ENCODE measurements at regions not wholly inside any gene's neighbourhood (a gene's known extent, or its start where the extent isn't known, plus 50 kb on each side); places are given as distances from the start of the nearest gene placed in this dataset.

DNA sequence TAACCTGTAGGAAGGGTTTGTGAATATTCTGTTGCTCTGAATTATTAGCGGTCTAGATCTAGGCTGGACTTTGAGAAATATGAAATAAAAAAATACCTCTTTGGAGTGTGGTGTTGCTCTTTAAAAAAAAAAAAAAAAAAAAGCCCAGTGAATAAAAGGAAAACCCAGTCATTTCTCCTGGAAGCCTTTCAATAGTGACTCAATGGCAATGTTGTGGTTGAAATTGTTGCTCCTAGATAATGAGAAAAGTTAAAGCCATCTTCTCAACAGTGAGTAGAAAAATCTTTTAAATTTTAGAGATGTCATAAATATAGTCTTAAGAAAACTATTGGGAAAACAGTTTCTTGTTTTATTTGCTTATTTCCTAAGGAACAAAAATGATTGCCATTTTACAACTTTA, 135.3 kb downstream of the RFC3 start:
- TF ChIP-seq, protein P1, sequence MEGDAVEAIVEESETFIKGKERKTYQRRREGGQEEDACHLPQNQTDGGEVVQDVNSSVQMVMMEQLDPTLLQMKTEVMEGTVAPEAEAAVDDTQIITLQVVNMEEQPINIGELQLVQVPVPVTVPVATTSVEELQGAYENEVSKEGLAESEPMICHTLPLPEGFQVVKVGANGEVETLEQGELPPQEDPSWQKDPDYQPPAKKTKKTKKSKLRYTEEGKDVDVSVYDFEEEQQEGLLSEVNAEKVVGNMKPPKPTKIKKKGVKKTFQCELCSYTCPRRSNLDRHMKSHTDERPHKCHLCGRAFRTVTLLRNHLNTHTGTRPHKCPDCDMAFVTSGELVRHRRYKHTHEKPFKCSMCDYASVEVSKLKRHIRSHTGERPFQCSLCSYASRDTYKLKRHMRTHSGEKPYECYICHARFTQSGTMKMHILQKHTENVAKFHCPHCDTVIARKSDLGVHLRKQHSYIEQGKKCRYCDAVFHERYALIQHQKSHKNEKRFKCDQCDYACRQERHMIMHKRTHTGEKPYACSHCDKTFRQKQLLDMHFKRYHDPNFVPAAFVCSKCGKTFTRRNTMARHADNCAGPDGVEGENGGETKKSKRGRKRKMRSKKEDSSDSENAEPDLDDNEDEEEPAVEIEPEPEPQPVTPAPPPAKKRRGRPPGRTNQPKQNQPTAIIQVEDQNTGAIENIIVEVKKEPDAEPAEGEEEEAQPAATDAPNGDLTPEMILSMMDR (IDR thresholded peaks at IDR 0.05; ENCODE audit: low read depth, low read length): no peak
- no peak for TF ChIP-seq EZH2phosphoT487 (IDR thresholded peaks at IDR 0.05; ENCODE audit: low read depth)

All from OCI-LY3 (cell line).